Lower lobe of right lung (tissue), 2 donors: ENCODE measurements at regions not wholly inside any gene's neighbourhood (a gene's known extent, or its start where the extent isn't known, plus 50 kb on each side); places are given as distances from the start of the nearest gene placed in this dataset.

Experiments used
- ATAC-seq, 2 donors: fragments of 200-7000 bp; cut with Tn5 transposase; one replicate each; pipeline ENCODE4 v1.9.1; 2020 to 2022; ENCODE audit warnings: mild to moderate bottlenecking in 2 of 2, moderate library complexity in 2 of 2
- DNase-seq: peaks from one replicate; pipeline ENCODE4 v3.0.0-alpha.2; 2020
- H3K27ac ChIP-seq: fragments of 200-600 bp; one replicate; pipeline ENCODE4 v1.8.0; 2022
- H3K27me3 ChIP-seq: fragments of 200-600 bp; one replicate; pipeline ENCODE4 v1.8.0; 2022; ENCODE audit warnings: low read depth
- H3K36me3 ChIP-seq: fragments of 200-600 bp; one replicate; pipeline ENCODE4 v1.8.0; 2022; ENCODE audit warnings: mild to moderate bottlenecking
- H3K4me1 ChIP-seq: fragments of 200-600 bp; one replicate; pipeline ENCODE4 v1.8.0; 2022
- H3K4me3 ChIP-seq: fragments of 200-600 bp; one replicate; pipeline ENCODE4 v1.8.0; 2022; ENCODE audit warnings: mild to moderate bottlenecking
- H3K9me3 ChIP-seq: fragments of 200-600 bp; one replicate; pipeline ENCODE4 v1.8.0; 2022
- CTCF ChIP-seq: fragments of 200-600 bp; IDR thresholded peaks from one replicate; pipeline ENCODE4 v1.8.0; 2022; ENCODE audit warnings: antibody characterized with exemption, mild to moderate bottlenecking
- intact Hi-C: fragments of 100-400 bp; cut with DNase I; formaldehyde crosslinking; loops from one replicate; pipeline ENCODE4 v1.11.0; 2022
- donor health status: DM: no; HTN: yes; CAD: no; lungs with severe emphysema.

GRCh38 chr5:165066751-165067385 is 1561.4 kb downstream of the MAT2B start:
- Histone ChIP-seq H3K4me1 (no peaks in the 10 kb centered on the region), H3K4me3 (no peak overlapping the region), H3K9me3 (no peaks in the 10 kb centered on the region), H3K36me3 (no peaks in the 10 kb centered on the region), H3K27me3 (no peaks in the 10 kb centered on the region), H3K27ac (no peak overlapping the region)
- no peak for TF ChIP-seq CTCF
- intact Hi-C loops = no loop called here
- DNase-seq (no peak), ATAC-seq (no peak)

- ATAC-seq (no peak), DNase-seq (no peak)
- no peaks in the 10 kb centered on the region for H3K27me3 ChIP-seq
- no peaks in the 10 kb centered on the region for H3K4me1 ChIP-seq
- no peak overlapping the region for H3K4me3 ChIP-seq
- no peak for TF ChIP-seq CTCF
- H3K27ac ChIP-seq = no peak overlapping the region
- H3K36me3 ChIP-seq = no peaks in the 10 kb centered on the region
- H3K9me3 ChIP-seq = no peaks in the 10 kb centered on the region
- intact Hi-C loops = no loop called here
Measured at GRCh38 chr5:165076686-165077085, 1571.3 kb downstream of the MAT2B start.

- Histone ChIP-seq H3K4me1 (no peaks in the 10 kb centered on the region), H3K9me3 (no peaks in the 10 kb centered on the region), H3K27ac (no peak overlapping the region), H3K4me3 (no peak overlapping the region), H3K27me3 (no peaks in the 10 kb centered on the region), H3K36me3 (no peaks in the 10 kb centered on the region)
- DNase-seq = no peak
- no peak for ATAC-seq
- TF ChIP-seq CTCF = no peak
- intact Hi-C loops = no loop called here
Measured at GRCh38 chr5:165079389-165079788, 1574.0 kb downstream of the MAT2B start.

- H3K4me1 ChIP-seq = no peaks in the 10 kb centered on the region
- ATAC-seq = no peak
- no peak overlapping the region for H3K4me3 ChIP-seq
- no peak for TF ChIP-seq CTCF
- no peaks in the 10 kb centered on the region for H3K27me3 ChIP-seq
- intact Hi-C loops = no loop called here
- no peak overlapping the region for H3K27ac ChIP-seq
- H3K9me3 ChIP-seq = no peaks in the 10 kb centered on the region
- DNase-seq = no peak
- H3K36me3 ChIP-seq = no peaks in the 10 kb centered on the region
Measured at GRCh38 chr5:165083394-165083793, 1578.0 kb downstream of the MAT2B start.

GRCh38 chr5:165086465-165086864 is 1581.0 kb downstream of the MAT2B start:
- Histone ChIP-seq H3K4me3 (no peak overlapping the region), H3K27me3 (no peaks in the 10 kb centered on the region), H3K4me1 (no peaks in the 10 kb centered on the region), H3K27ac (no peak overlapping the region), H3K9me3 (no peaks in the 10 kb centered on the region), H3K36me3 (no peaks in the 10 kb centered on the region)
- TF ChIP-seq CTCF = no peak
- DNase-seq = no peak
- ATAC-seq = no peak
- intact Hi-C loops = no loop called here
